Fibroblast of gingiva (primary cell): ENCODE measurements at regions not wholly inside any gene's neighbourhood (a gene's known extent, or its start where the extent isn't known, plus 50 kb on each side); places are given as distances from the start of the nearest gene placed in this dataset.

Experiments
- DNase-seq: peaks from one replicate; pipeline ENCODE4 v3.0.0-alpha.2; 2011; ENCODE audit warnings: low read depth

DNA sequence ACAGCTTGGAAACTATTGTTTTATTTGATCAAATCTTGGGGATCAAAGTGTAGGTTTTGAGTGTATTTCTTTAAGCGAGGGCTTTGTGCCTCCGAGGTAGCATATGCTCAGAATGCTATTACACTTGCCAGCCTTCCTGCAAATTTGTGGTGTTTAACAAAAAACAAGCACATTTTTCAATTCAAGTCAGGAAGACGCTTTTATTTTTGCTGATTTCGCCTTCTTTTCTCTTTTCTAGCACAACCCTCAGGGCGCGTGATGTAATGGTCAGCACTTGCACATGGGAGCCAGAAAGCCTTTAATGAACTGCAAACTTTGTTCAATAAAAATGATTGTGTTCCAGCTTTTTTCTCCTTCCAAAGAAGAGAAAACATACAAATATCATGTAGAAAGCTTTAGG is 466.5 kb downstream of the PRKD1 start:
- DNase-seq: no peak

DNA sequence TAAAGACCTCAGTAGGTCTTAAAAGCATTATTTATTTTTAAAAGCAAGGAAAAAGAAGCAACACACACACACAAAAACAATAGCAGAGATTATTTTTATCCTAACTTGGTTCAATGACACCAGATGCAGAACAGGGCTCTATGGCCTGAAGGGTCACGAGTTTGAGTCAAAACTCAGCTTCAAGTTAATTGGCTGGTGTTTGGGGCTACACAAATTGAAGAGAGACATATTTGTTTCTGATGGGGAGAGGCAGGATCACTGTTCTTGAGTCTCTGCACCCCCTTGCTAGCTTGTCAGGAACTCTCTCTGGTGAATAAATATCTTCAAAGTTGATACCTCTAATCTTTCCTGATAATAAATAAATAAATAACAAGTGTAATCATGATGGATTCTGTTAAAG is 466.1 kb downstream of the PRKD1 start:
- no peak for DNase-seq

- DNase-seq: no peak
Measured at GRCh38 chr14:29462321-29462720, 465.3 kb downstream of the PRKD1 start.

GRCh38 chr14:29462772-29463171 is 464.9 kb downstream of the PRKD1 start:
- no peak for DNase-seq

DNA sequence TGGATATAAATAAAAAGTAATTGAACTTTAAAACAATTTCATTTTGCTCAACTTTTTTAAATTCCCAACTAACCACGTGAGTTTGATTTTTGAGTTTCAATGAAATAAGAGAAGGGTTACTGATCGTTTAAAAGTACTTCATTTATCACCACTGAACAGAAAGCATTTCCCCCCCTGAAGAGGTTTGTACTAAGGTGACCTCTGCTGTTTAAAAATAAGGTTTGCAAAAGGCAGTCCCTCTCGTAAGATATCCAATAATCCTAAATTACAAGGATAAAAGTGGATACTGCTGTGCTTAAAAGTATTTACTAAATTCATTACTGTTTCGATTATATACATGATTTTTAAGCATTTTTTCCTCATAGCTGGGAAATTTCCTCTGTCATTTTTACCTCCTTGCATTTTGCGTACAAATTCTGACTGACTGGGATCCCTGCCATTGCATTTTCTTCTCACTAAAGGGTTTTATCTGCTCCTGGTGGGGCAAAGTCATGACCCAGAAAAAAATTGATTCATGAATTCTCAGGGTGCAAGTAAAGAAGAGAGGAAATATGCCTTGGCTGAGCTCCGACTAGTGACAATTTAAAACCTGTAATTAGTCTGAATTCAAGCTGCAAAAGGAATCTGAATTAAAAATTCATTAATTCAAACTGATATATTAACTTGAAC is 463.8 kb downstream of the PRKD1 start:
- DNase-seq: no peak

DNA sequence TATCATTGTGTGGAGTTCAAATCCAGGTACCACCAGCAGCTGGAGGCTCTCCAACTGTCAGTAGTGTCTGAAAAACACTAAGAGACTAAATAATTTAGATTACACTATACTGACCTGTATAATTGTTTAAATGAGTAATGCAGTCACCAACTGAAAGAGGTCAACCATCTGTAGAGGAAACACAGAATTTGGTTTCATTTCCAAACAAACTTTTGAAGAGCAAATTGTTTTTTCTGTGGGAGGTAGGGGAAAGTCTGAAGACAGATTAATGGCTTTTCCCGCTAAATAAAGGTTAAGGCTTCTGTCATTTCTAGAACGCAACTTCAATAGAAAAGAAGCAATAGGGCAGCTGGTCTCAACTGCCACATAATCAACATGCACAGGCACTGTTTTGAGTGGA is 462.6 kb downstream of the PRKD1 start:
- no peak for DNase-seq

GRCh38 chr14:29475641-29476040 is 452.0 kb downstream of the PRKD1 start:
- DNase-seq: no peak

- DNase-seq: no peak
Measured at GRCh38 chr14:29486132-29486531, 441.5 kb downstream of the PRKD1 start.

DNA sequence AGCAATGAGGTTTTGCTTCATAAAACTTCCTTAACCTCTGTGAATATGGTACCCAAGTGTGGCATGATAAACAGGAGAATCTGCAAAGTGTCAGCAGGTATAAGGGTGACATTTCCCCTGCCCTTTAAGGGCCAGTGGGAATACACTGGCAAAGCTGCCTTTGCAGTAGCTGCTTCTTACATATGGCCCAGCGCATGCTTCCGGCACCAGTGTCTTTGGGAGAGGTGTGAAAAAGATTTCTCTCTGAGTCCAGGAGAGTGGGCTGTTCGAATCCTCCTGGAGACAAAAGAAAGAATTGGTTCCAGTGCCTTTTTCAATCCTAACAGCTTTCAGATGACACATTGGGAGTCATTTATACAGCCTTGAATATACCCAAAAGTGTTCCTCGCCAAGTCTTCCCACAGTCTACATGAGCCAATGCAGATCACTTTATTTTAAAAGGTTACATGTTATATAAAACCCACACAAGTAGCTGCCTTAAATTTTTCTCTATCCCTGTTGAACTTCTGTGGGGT is 437.7 kb downstream of the PRKD1 start:
- no peak for DNase-seq

DNA sequence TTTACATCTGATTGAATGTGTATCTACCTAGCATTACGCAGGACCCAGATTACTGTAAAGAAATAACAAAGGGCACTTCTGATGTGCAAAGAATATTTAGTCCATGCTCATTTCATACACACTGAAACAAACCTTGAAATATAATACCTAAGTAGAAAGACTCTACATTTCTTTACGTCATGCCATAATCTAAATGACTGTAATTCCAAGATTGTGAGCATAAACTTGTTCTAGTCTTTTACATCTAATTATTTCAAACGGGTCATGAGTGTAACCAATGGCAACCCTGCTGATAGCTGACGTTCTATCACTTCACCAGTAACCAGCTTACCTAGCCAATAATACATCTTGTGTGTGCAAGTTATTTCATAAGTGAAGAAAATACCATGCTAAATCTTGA is 433.8 kb downstream of the PRKD1 start:
- DNase-seq: no peak

GRCh38 chr14:29494312-29494711 is 433.3 kb downstream of the PRKD1 start:
- no peak for DNase-seq

GRCh38 chr14:29503903-29504302 is 423.7 kb downstream of the PRKD1 start:
- DNase-seq: no peak

- peak; percentile 1 for DNase-seq
Measured at GRCh38 chr14:29518335-29518734, 409.3 kb downstream of the PRKD1 start.

DNA sequence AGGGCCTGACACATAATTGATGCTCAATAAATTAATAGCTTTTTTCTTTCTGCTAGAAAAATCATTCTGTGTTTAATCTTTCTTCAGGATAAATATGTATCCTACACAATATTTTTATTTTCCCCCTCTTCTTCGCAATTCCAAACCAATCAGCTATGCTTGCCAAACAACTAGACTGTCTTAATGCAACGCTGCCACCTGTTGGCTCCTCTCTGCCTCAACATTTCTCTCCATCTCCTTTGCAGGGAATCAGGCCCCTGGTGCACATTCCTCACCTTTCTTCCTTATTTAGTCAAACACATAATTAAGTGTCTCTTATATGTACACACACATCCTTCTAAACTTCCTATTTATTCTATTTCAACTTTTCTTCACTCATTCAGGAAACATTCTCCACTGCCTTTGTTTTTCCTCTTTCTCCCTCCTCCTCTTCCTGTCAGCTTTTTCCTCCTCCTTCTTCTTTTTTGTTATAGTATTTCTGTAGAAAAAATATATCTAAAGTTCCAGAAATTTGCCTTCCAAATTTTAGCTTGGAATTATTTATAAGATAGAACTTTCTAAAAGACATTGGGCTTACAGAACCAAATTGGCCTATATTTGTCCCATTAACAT is 406.0 kb downstream of the PRKD1 start:
- DNase-seq: no peak
